GM21528 (cell line): ENCODE measurements at regions not wholly inside any gene's neighbourhood (a gene's known extent, or its start where the extent isn't known, plus 50 kb on each side); places are given as distances from the start of the nearest gene placed in this dataset.

Source experiments
- ATAC-seq: cut with Tn5 transposase; IDR thresholded peaks from one replicate; pipeline ENCODE4 v1.9.1; 2021; ENCODE audit warnings: mild to moderate bottlenecking, moderate library complexity; ENCODE audit not compliant: unreplicated experiment, low FRiP score

DNA sequence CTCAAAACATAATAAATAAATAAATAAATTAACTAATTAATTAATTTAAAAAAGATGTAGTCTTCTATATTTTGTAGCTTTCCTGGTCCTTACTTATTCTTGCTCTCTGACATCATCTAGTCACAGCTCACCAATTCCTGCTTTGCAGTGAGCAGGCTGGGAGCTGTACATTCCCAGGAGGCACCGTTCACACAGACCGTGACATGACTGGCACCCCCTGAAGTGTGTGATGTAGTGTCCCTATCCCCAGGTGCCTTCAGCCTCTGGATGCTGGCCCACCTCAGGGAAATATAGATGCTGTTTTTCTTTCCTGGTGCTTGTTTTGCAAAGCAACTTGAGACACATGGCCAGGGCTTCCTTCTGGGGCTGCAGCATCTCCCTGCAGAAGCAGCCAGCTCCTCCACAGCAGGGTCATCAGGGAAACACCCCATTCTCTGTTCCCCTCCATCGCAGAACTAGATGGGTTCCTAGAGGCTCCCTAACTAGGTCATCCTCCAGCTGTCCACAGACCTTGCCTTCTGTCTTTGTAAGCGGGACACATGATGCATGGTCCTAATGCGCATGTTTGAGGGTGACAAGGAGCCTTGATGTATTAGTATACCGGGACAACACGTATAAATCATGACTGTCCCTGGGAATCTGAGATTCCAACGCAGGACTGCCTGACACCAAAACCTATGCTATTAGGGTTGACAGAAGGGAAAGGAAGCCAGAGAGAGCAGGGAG, 76.4 kb downstream of the RHOB start:
- ATAC-seq: no peak

DNA sequence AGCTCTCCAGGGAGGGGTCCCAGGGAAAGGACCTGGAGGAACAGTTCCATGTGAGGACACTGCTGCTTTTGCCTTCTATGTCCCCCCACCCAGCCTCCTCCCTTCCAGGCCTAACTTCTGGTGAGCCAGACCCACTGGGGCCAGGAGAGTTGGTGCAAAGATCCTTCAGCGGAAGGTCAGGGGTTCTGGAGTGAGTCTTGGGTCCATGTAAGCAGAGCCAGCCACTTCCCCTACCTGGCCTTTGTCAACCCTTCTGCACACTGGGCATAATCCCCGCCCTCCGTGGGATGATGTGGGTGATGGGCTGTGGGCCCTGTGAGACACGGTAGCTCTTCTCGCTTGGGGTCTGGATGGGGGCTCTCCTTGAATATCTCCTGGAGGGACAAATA, 76.9 kb downstream of the RHOB start:
- no peak for ATAC-seq

DNA sequence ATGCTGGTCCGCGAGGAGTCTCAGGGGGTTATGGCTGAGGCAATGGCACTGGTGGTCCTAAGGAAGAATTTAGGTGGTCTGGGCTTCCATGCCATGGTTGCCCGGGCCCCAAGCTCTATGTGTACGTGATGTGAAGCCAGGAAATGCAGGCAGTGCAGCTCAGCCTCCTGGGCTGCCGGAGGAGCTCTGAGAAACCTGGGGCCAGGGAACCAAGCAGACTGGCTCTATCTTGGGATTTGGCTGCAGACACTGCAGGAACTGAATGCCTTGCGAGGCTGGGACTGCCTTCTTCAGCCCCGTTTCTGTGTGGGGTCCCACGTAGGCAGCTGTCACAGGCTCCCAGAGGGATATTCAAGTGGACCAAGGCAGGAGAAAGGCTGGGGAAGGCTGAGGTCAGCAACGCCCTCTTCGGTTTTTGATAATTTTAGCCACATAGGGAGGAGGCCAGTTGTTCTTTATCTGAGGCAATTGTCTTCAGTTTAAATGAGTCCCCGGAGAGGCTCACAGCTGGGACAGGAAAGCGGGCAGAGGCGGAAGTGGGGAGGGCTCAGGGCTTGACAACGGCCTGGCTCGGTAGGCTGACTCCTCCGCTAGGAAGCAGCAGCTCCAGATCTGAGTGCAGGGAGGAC, 77.7 kb downstream of the RHOB start:
- peak; percentile 87 for ATAC-seq

DNA sequence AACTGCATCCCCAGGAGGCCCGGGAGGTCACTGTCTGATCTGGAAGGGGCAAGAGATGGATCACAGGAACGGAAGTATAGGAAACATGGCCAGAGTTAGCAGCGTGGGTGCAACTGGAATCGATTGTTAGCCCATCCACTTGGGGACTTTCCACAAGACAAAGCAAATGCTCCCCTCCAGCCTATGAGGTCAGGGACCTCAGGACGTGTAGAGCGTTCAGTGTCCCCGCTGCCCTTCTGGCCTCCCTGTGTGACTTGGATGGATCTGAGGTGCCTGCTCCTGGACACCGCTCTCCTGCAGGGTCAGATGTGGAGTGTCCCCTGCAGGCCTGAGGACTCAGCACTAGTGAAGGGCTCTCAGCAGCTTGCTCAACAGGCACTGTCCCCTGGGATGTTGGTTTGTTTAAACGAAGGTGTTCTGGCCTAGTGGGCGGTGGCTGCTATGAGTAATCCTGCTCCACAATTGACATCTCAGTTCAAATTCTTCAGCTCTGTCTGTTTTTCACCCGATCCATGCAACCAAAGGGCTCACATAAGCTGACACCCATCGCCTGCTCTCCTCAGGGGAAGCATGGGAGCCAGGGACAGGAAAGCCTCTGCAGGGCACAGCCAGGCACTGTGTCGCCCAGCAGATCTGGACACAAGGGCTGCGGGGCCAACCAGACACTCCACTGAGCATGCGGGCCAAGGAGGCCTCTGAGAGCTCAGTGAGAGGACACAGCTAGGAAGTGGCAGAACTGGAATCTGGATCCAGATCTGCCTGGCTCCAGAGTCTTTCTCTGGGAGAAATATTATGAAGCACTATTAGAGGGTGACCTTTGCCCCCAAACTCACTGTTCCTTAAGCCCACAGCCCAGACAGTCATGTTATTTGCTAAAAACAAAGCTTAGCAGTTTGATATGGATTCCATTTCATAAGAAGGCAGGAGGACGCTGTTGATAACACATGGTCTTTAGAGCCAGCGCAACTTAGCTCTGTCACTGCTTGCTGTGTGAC, 78.5 kb downstream of the RHOB start:
- peak; percentile 88 for ATAC-seq

DNA sequence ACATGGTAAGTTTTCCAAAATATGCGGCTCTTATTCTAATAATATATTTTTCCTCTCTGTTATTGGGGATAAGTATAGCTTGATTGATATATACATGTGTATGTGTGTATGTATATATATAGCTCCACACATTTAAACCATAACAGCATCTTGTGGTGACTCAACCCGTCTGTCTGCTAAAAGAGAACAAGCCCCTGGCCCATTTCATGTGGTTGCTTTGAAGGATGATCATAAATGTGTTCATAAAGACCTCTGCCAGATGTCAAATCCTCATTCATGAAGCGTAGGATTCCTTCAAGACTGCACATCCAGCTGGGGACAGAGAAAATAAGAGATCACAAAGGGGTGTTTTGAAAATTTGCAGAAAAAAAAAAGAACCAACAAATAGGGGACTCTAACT, 79.3 kb downstream of the RHOB start:
- no peak for ATAC-seq

DNA sequence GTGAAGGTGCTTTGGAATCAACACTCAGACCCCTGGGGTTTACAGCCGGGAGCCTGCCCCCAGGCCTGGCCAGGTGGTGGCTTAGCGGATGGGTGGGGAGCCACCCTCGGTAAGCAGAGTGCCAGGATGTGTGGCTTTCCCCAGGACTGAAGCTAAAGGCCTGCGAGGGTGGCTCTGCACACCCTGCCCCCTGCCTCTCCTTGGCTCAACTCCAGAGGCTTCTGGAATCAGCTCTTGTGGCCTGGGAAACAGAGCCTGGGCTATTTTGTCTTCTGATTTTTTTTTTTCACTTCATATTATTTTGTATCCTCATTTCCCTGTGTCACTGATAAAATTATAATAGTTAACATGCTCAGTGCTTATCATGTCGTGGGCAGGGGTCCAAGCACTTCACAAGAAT, 79.8 kb downstream of the RHOB start:
- ATAC-seq: no peak

DNA sequence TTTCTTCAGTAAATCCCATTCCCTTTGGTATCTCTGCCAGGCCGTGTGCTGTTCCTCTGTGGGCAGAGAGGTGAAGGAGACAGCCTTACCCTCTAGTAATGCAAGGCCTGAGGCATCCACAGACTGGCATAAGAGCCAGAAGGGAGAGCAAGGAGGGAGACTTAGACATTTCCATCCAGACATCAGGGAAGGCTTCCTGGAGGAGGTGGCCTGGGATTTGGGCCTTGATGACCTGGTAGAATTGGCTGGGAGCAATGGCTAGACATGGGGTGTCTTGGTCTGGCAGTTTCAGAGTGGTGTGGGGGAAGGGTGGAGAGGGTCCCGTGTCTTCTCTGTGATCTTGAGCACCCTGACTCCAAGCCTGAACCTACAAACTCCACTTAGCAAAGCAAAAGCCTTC, 81.8 kb downstream of the RHOB start:
- no peak for ATAC-seq

DNA sequence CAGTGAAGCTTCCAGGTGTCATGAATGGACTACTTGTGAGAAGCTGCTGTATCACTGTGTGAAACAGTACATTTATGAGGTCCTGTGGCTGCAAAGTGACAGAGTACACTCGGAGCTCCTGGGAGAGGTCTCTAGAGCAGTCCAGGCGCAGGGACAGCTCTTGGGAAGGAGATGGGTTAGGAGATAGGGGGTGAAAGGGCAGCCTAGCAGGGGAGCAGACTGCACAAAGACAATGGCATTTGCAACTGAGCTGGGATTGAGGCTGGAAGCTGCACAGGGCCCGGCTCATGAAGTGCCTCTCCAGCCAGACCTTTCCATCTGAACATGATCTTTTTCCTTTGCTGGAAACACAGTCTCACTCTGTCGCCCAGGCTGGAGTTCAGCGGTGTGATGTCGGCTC, 83.6 kb downstream of the RHOB start:
- no peak for ATAC-seq

DNA sequence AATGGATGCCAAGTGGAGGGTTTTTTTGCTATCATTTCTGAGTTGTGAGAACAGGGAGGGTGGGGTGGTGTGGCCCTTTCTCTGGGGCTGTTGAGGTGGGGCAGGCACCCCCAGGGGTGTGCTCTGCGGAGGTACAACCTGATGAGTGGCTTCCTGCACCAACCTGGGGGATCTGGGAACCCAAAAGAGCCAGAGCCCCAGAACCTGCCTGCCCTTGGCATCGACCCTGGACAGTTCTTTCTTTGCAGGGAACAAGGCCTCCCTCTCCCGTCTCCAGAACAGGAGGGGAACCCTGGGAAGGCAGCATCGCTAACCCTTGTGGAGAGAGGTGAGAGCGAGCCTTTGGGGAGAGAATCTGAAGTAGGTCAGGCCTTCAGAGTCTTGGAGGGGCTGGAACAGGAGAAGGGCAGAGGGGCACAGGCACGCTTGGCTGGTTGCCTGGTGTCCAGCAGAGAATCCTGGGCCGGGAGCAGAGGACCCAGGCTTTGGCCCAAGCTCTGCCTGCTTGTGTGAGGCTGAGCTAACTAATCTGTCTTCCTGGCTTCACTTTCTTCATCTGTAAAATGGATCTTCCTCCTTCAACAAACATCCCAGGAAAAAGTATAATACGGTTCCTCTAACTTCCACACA, 84.9 kb downstream of the RHOB start:
- no peak for ATAC-seq

DNA sequence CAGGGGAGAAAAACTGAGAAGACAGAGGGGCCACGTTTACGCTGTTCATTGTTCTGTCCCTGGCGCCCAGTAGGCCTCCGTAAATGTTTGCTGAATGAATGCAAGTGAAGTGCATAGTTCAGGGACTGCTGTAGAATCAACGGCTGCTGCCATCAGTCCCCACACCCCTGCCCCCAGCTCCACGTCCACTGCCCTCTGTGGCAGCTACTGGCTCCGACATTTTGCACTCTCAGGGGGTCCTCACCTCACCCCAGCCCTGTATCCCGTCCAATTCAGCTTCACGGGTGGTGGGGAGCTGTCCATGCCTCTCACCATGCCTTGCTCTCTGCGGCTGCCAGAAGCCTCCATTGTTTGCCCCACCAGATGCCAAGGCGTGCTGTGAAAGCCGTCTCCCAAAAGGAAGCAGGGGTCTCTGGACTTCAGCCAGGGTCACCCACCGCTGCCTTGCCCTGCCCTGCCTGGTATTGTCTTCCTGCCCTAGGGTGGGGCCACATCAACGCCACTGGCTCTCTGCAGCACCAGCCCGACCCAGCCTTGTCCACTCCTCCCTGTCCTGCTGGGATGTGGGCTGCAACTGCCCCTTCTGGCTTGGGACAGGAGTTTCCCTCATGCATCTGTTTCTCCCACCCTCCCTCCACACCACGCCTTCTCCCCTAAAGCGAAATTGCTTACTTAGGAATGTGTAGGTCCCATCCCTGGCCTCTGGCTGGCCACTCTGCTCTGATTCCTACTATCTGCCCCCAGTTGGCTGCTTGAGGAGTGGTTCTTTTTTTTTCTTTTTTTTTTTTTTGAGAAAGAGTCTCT, 86.0 kb downstream of the RHOB start:
- ATAC-seq: no peak

DNA sequence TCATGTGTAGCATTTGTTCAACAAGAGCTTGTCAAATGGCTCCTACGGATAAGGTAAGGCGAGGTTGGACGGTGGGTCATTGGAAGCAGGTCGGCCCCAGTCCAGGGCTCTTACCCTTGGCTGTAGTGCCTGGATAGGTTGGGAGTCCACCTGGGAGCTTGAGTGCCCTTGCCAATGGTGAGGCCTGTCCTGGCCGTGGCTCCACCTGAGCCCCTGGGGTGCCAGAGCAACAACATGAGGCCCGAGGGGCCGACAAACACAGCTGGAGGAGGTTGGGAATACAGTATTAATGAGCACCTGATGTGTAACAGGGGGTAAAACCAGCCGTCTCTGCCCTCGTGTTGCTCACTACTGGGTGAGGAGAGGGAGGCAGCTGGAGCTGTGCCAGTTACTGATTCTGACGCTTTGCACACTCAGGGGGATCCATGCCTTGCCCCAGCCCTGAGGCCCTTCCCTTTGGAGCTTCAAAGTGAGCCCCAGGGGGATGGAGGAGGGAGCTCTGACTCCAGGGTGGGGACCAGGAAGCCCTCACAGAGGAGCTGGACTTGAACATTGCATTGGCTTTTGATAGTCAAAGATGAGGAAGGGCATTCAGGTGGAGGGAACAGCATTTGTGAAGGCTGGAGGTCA, 87.2 kb downstream of the RHOB start:
- no peak for ATAC-seq

DNA sequence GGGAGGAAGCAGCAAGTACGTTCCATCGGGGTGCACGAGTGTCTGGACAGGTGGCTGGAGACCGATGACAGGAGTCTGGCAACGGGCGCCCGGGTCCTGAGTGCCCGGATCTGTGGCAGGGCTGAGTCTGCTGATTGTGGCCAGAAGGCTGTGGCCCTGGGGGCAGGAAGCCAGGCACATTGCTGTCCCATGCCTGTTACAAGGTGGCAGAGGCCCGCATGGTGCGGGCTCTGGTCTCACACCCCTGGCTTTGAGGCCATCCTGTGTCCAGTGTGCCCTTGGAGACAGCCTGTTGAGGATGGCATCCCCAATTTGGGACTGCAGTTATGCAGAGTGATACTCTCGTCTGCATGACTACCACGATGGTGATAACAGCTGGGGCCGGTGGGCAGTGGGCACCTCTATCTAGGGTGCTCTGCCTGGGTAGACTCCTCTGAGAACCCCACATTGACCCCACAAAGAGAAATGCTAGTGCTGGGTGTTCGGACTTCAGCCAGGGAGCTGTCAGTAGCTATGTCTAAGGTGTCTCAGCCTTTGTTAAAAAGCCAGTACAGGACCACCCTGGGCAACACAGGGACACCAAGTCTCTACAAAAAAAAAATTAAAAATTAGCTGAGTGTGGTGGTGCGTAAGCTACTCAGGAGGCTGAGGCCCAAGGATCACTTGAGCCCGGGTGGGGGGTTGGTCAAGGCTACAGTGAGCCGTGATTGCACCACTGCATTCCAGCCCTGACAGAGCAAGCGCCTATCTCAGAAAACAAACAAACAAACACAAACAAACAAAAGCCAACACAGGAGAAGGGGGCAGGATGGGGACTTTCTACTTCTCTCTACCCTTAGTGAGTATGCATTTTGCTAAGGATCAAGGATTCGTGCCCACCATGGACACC, 88.3 kb downstream of the RHOB start:
- ATAC-seq: no peak

DNA sequence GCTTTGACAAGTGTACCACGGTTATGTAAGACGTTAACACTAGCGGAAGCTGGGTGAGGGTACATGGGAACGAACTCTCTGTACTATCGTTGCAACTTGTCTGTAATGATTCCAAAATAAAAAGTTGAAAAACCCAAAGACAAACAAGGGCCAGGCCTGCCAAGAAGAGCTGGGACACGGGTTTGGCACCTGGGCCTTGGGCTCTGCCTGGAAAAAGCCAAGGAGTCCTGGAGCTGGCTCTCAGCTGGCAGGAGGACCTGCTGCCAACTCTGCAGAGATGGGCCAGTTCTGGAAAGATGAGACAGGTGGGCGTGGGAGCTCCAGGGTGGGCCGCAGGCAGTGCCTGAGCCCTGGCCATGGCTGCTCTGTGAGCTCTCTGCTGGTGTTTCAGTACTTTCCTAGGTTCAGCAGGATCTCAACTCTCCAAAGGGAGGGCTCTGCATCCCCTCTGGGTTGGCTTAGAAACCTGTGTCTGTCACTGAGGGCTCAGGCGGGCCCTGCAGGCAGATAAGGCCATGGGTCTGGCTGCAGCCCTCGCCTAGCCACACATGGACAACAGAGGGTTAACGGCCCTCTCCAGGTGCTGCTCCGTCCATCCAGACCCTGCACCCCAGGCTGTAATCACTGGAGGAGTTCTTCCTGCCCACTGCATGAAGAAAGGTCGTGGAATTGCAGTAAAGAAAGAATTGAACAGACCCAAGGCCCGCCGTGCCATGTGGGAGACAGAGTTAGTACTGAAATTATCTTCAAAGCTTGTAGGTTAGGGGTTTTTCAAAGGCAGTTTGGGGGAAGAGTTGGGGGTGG, 89.9 kb downstream of the RHOB start:
- ATAC-seq: no peak

DNA sequence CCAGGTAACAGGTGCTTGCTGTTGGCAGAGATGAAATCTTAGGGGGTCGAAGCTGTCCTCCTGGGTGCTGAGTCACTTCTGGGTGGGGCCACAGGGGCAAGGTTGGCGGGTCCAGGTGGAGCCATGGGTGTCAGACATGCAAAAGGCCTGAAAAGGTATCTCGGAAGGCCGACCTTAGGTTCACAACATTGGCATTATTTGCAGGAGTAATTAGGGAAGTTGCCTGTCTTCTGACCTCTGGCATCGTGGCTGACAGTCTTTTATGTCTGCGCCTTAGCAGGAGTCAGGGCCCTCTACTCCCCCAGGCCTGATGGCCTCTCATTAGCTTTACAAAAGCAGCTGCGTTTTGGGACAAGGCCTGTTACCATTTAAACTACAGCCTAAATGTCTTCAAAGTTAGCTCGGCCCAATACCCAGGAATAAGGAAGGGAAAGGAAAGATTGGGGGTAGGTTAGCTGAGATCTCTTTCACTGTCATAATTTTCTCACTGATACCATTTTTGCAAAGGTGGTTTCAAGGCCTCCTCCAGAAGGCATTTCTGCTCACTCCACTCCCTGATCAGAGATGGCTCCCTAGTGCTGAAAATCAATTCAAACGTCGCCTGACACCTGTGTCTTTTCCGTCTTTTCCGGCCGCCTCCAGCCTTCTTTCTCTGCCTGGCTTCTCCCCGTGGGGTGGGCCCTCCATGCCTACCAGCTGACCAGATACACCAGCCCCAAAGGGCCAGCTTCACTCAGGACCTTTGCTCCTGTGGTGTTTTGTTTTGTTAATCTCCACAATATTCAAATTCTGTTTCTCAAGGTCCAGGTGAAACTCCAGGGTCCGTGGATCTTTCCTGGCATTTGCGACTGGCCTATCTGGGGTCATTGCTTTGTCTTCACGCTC, 90.8 kb downstream of the RHOB start:
- no peak for ATAC-seq

DNA sequence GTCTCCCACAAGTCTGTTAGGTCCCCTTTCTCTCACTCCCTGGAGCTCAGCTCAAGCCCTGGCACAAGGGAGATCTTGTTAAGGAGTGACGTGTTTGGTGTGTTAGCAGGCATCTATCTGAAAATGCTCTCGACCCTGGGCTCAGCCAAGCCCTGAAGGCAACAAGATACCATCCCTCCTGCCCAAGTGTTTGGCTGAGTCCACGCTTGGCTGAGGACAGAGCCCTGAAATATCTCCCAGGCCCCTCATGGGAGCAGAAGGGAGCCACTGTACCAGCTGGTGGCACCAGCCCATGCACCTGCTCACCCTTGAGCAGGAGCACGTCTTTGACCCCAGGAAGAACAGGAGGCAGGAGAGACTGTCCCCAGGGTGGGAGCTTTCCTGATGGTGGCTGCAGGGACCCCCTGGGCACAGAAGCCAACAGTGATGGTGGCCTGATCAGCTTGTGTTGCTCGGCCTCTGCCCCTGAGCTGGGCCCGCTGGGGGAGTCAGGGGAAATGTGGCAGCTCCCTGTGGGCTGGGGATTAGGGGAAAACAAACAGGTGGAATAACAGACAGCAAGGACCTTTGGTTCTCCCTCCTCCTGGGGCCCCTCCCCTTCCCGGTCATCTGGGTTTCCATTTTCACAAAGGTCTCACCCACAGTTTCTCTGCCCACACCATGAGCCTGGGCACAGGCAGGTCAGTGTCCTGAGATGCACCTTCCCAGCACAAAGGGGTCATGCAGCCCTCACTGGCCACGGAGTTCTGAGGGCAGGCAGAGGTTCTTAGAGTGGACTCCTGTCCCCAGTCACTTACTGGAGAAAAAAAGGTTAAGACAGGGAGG, 91.6 kb downstream of the RHOB start:
- no peak for ATAC-seq

DNA sequence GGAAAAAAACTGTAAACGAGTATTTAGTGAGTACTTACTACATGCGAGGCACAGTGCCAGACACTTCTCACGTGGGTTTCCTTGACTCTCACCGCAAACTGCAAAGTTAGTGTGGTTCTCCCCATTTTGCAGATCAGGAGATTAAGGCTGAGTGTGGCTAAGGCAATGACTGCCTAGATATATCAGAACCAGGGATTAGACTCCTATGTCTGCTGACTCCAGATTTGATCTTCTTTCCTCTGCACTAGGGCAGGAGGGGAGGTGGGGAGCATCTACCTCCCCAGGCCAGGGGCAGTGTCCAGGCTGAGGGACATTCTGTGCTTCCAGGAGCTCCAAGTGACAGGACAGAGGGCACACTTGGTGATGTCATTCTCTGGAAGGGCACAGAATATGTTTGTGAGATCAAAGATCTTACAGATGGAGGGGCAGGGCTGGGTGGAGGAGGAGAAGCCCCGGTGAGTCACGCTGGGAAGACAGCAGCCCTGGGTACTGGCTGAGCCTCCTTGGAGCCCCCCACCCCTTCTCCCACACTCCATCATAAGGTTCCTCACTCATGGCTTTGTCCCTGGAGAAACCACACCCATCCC, 92.4 kb downstream of the RHOB start:
- ATAC-seq: no peak
